Stimulated activated naive B cell treated with anti-CD40 and anti-IgM and Interleukin-4, amounts not matched to agents 10 μg/mL and 1 μg/mL and 100 μg/mL, for 72 hours (primary cell): ENCODE measurements at regions not wholly inside any gene's neighbourhood (a gene's known extent, or its start where the extent isn't known, plus 50 kb on each side); places are given as distances from the start of the nearest gene placed in this dataset.

Experiments
- ATAC-seq, 2 donors: fragments of 150-1000 bp; cut with Tn5 transposase; replicated peaks; 2 replicates each; pipeline ENCODE4 v1.10.0; 2021; ENCODE audit warnings: moderate library complexity in 1 of 2
- DNase-seq: peaks from one replicate; pipeline ENCODE4 v3.0.0; 2021
- H3K27ac Mint-ChIP-seq: one replicate; pipeline ENCODE4 v1.8.0; 2022; ENCODE audit warnings: mild to moderate bottlenecking, mixed read lengths
- H3K27me3 Mint-ChIP-seq, 2 donors: one replicate each; pipeline ENCODE4 v1.8.0; 2022; ENCODE audit warnings: mixed read lengths in 2 of 2
- H3K36me3 Mint-ChIP-seq, 2 donors: one replicate each; pipeline ENCODE4 v1.8.0; 2022; ENCODE audit warnings: mixed read lengths in 2 of 2, mild to moderate bottlenecking in 1 of 2
- H3K4me1 Mint-ChIP-seq, 2 donors: one replicate each; pipeline ENCODE4 v1.8.0; 2022; ENCODE audit warnings: mixed read lengths in 2 of 2, mild to moderate bottlenecking in 1 of 2
- H3K4me3 Mint-ChIP-seq, 2 donors: one replicate each; pipeline ENCODE4 v1.8.0; 2022; ENCODE audit warnings: mild to moderate bottlenecking in 2 of 2, mixed read lengths in 2 of 2, moderate library complexity in 1 of 2
- H3K9me3 Mint-ChIP-seq, 2 donors: one replicate each; pipeline ENCODE4 v1.8.0; 2022; ENCODE audit warnings: mixed read lengths in 2 of 2, mild to moderate bottlenecking in 1 of 2

GRCh38 chrY:21246780-21247179 is 264.4 kb upstream of the RBMY1B start:
- ATAC-seq (no peak), DNase-seq (no peak)
- Mint-ChIP-seq H3K4me1 (peaks cover 0 to 58% of the 10 kb centered on the region in 2 donors), H3K4me3 (no peak overlapping the region), H3K27me3 (no peaks in the 10 kb centered on the region), H3K36me3 (peaks cover 0 to 3% of the 10 kb centered on the region in 2 donors), H3K27ac (no peak overlapping the region), H3K9me3 (no peaks in the 10 kb centered on the region)

- Mint-ChIP-seq H3K27ac (no peak overlapping the region), H3K36me3 (peaks cover 0 to 3% of the 10 kb centered on the region in 2 donors), H3K4me1 (peaks cover 0 to 49% of the 10 kb centered on the region in 2 donors), H3K9me3 (no peaks in the 10 kb centered on the region), H3K27me3 (no peaks in the 10 kb centered on the region), H3K4me3 (peak overlapping the region in 1 of 2 donors; percentile 44)
- DNase-seq: no peak
- ATAC-seq: peak in 1 of 2 donors; percentile 55
Measured at GRCh38 chrY:21248591-21248990, 262.5 kb upstream of the RBMY1B start.

GRCh38 chrY:21253455-21254248 is 257.5 kb upstream of the RBMY1B start:
- Mint-ChIP-seq H3K36me3 (peaks cover 0 to 2% of the 10 kb centered on the region in 2 donors), H3K4me3 (no peak overlapping the region), H3K9me3 (no peaks in the 10 kb centered on the region), H3K27me3 (no peaks in the 10 kb centered on the region), H3K4me1 (peaks cover 0 to 39% of the 10 kb centered on the region in 2 donors), H3K27ac (no peak overlapping the region)
- DNase-seq: no peak
- no peak for ATAC-seq

- peaks cover 0 to 2% of the 10 kb centered on the region in 2 donors for H3K36me3 Mint-ChIP-seq
- peak overlapping the region in 1 of 2 donors; percentile 79 for H3K4me3 Mint-ChIP-seq
- H3K9me3 Mint-ChIP-seq: no peaks in the 10 kb centered on the region
- H3K27ac Mint-ChIP-seq: no peak overlapping the region
- DNase-seq (no peak), ATAC-seq (no peak)
- H3K4me1 Mint-ChIP-seq: peaks cover 0 to 32% of the 10 kb centered on the region in 2 donors
- H3K27me3 Mint-ChIP-seq: no peaks in the 10 kb centered on the region
Measured at GRCh38 chrY:21254476-21254875, 256.7 kb upstream of the RBMY1B start.

GRCh38 chrY:21256820-21257219 is 254.3 kb upstream of the RBMY1B start:
- no peak overlapping the region for H3K27ac Mint-ChIP-seq
- no peaks in the 10 kb centered on the region for H3K27me3 Mint-ChIP-seq
- ATAC-seq (peak in 1 of 2 donors; percentile 97), DNase-seq (no peak)
- peaks cover 0 to 16% of the 10 kb centered on the region in 2 donors for H3K4me1 Mint-ChIP-seq
- H3K4me3 Mint-ChIP-seq: no peak overlapping the region
- peaks cover 0 to 2% of the 10 kb centered on the region in 2 donors for H3K36me3 Mint-ChIP-seq
- H3K9me3 Mint-ChIP-seq: no peaks in the 10 kb centered on the region

GRCh38 chrY:21259707-21260106 is 251.4 kb upstream of the RBMY1B start:
- ATAC-seq (no peak), DNase-seq (no peak)
- Mint-ChIP-seq H3K27ac (no peak overlapping the region), H3K27me3 (no peaks in the 10 kb centered on the region), H3K4me1 (peaks cover 0 to 5% of the 10 kb centered on the region in 2 donors), H3K4me3 (no peak overlapping the region), H3K9me3 (no peaks in the 10 kb centered on the region), H3K36me3 (no peaks in the 10 kb centered on the region)

- H3K27ac Mint-ChIP-seq: no peak overlapping the region
- no peaks in the 10 kb centered on the region for H3K36me3 Mint-ChIP-seq
- DNase-seq (no peak), ATAC-seq (peak in 1 of 2 donors; percentile 63)
- no peaks in the 10 kb centered on the region for H3K9me3 Mint-ChIP-seq
- no peak overlapping the region for H3K4me3 Mint-ChIP-seq
- no peaks in the 10 kb centered on the region for H3K27me3 Mint-ChIP-seq
- peaks cover 0 to 5% of the 10 kb centered on the region in 2 donors for H3K4me1 Mint-ChIP-seq
Measured at GRCh38 chrY:21260325-21260724, 250.8 kb upstream of the RBMY1B start.

- Mint-ChIP-seq H3K4me3 (no peak overlapping the region), H3K27me3 (no peaks in the 10 kb centered on the region), H3K27ac (no peak overlapping the region), H3K9me3 (no peaks in the 10 kb centered on the region), H3K36me3 (no peaks in the 10 kb centered on the region), H3K4me1 (peaks cover 0 to 5% of the 10 kb centered on the region in 2 donors)
- no peak for DNase-seq
- ATAC-seq: no peak
Measured at GRCh38 chrY:21261158-21261557, 250.0 kb upstream of the RBMY1B start.

GRCh38 chrY:21266751-21267150 is 244.4 kb upstream of the RBMY1B start:
- ATAC-seq (no peak), DNase-seq (no peak)
- no peaks in the 10 kb centered on the region for H3K27me3 Mint-ChIP-seq
- H3K4me3 Mint-ChIP-seq: no peak overlapping the region
- H3K9me3 Mint-ChIP-seq: no peaks in the 10 kb centered on the region
- H3K36me3 Mint-ChIP-seq: no peaks in the 10 kb centered on the region
- no peaks in the 10 kb centered on the region for H3K4me1 Mint-ChIP-seq
- no peak overlapping the region for H3K27ac Mint-ChIP-seq

- Mint-ChIP-seq H3K27ac (no peak overlapping the region), H3K36me3 (no peaks in the 10 kb centered on the region), H3K4me1 (no peaks in the 10 kb centered on the region), H3K4me3 (no peak overlapping the region), H3K27me3 (no peaks in the 10 kb centered on the region), H3K9me3 (no peaks in the 10 kb centered on the region)
- DNase-seq: no peak
- ATAC-seq: no peak
Measured at GRCh38 chrY:21267164-21267563, 244.0 kb upstream of the RBMY1B start.

- Mint-ChIP-seq H3K4me3 (no peak overlapping the region), H3K4me1 (peaks cover 0 to 18% of the 10 kb centered on the region in 2 donors), H3K27me3 (no peaks in the 10 kb centered on the region), H3K9me3 (no peaks in the 10 kb centered on the region), H3K36me3 (no peaks in the 10 kb centered on the region), H3K27ac (no peak overlapping the region)
- DNase-seq: no peak
- no peak for ATAC-seq
Measured at GRCh38 chrY:21287769-21288168, 223.4 kb upstream of the RBMY1B start.

GRCh38 chrY:21288908-21289307 is 222.2 kb upstream of the RBMY1B start:
- Mint-ChIP-seq H3K4me3 (no peak overlapping the region), H3K4me1 (peaks cover 0 to 18% of the 10 kb centered on the region in 2 donors), H3K27me3 (no peaks in the 10 kb centered on the region), H3K27ac (no peak overlapping the region), H3K9me3 (no peaks in the 10 kb centered on the region), H3K36me3 (no peaks in the 10 kb centered on the region)
- ATAC-seq (no peak), DNase-seq (no peak)

GRCh38 chrY:21295206-21295605 is 215.9 kb upstream of the RBMY1B start:
- no peaks in the 10 kb centered on the region for H3K4me1 Mint-ChIP-seq
- H3K4me3 Mint-ChIP-seq: no peak overlapping the region
- ATAC-seq: no peak
- peaks cover 0 to 3% of the 10 kb centered on the region in 2 donors for H3K9me3 Mint-ChIP-seq
- H3K36me3 Mint-ChIP-seq: peaks cover 0 to 4% of the 10 kb centered on the region in 2 donors
- DNase-seq: no peak
- H3K27me3 Mint-ChIP-seq: no peaks in the 10 kb centered on the region
- no peak overlapping the region for H3K27ac Mint-ChIP-seq

GRCh38 chrY:21302278-21302677 is 208.9 kb upstream of the RBMY1B start:
- H3K4me1 Mint-ChIP-seq: peaks cover 0 to 4% of the 10 kb centered on the region in 2 donors
- H3K36me3 Mint-ChIP-seq: no peaks in the 10 kb centered on the region

GRCh38 chrY:21315366-21315765 is 195.8 kb upstream of the RBMY1B start:
- DNase-seq (no peak), ATAC-seq (no peak)
- Mint-ChIP-seq H3K4me3 (no peak overlapping the region), H3K4me1 (no peaks in the 10 kb centered on the region), H3K9me3 (no peaks in the 10 kb centered on the region), H3K36me3 (no peaks in the 10 kb centered on the region), H3K27ac (no peak overlapping the region), H3K27me3 (no peaks in the 10 kb centered on the region)

More at GRCh38 chrY:21302278-21302677, 208.9 kb upstream of the RBMY1B start:
- DNase-seq: no peak
- no peak for ATAC-seq
- Mint-ChIP-seq H3K27me3 (no peaks in the 10 kb centered on the region), H3K27ac (no peak overlapping the region), H3K4me3 (no peak overlapping the region), H3K9me3 (no peaks in the 10 kb centered on the region)
